ENCODE measurements at regions not wholly inside any gene's neighbourhood (a gene's known extent, or its start where the extent isn't known, plus 50 kb on each side); places are given as distances from the start of the nearest gene placed in this dataset.

- TF ChIP-seq CTCF (IDR thresholded peaks at IDR 0.05), result no peak
- no peak for TF ChIP-seq POLR2A (IDR thresholded peaks at IDR 0.05)
These were observed 119.5 kb upstream of the MTAP start for GRCh38 chr9:21682981-21683380.

Data from ovary (tissue), 3 donors.